ENCODE measurements at regions not wholly inside any gene's neighbourhood (a gene's known extent, or its start where the extent isn't known, plus 50 kb on each side); places are given as distances from the start of the nearest gene placed in this dataset.

- H3K79me2 ChIP-seq (ENCODE audit: insufficient read depth, low read length): no peaks in the 10 kb centered on the region
- H4K20me1 ChIP-seq (ENCODE audit: insufficient read depth): no peaks in the 10 kb centered on the region
- CTCF ChIA-PET: no interaction called here
- no peak for ATAC-seq
- no peaks in the 10 kb centered on the region for H3K27me3 ChIP-seq (ENCODE audit: insufficient read depth, low read length)
- intact Hi-C loops (cut with micrococcal nuclease): no loop called here
- POLR2A ChIA-PET: no interaction called here
- no peaks in the 10 kb centered on the region for H3K36me3 ChIP-seq (ENCODE audit: control insufficient read depth in 1 of 2, insufficient read depth in 2 of 2, low read length in 2 of 2)
- no peak overlapping the region for H3K9ac ChIP-seq (ENCODE audit: low read length)
- no peak overlapping the region for H3K4me2 ChIP-seq (ENCODE audit: low read length)
- no peak overlapping the region for H3K27ac ChIP-seq (ENCODE audit: low read depth, low read length)
- H3K9me2 ChIP-seq (ENCODE audit: insufficient read depth): no peaks in the 10 kb centered on the region
- H3K4me1 ChIP-seq (ENCODE audit: control insufficient read depth in 1 of 2, insufficient read depth in 2 of 2, low read length in 2 of 2): peaks cover 17 to 41% of the 10 kb centered on the region in 2 experiments
- BruUV-seq (replicated peaks): no TSS peak
- no peak for TF ChIP-seq TCF7L2 (IDR thresholded peaks at IDR 0.05; ENCODE audit: borderline replicate concordance, extremely low read depth, insufficient read depth, insufficient read length)
- no peak for TF ChIP-seq ELF1 (IDR thresholded peaks at IDR 0.05; ENCODE audit: borderline replicate concordance, low read depth)
- TF ChIP-seq CBX3 (IDR thresholded peaks at IDR 0.05; ENCODE audit: low read depth): no peak
- no peak for TF ChIP-seq EGR1 (IDR thresholded peaks at IDR 0.05; ENCODE audit: low read depth)
- no peak for TF ChIP-seq EZH2phosphoT487 (IDR thresholded peaks at IDR 0.05; ENCODE audit: borderline replicate concordance)
- no peak for TF ChIP-seq FOSL1 (IDR thresholded peaks at IDR 0.05; ENCODE audit: low read depth)
- no peak for TF ChIP-seq EZH2 (IDR thresholded peaks at IDR 0.05)
- TF ChIP-seq SP1 (IDR thresholded peaks at IDR 0.05; ENCODE audit: low read depth): no peak
- TF ChIP-seq POLR2A (IDR thresholded peaks at IDR 0.05; ENCODE audit: borderline replicate concordance, extremely low read depth, insufficient read depth, insufficient read length): no peak
- TF ChIP-seq ATF3 (IDR thresholded peaks at IDR 0.05): no peak
- TF ChIP-seq CTCF (IDR thresholded peaks at IDR 0.05 in 2 of 3, conservative IDR thresholded peaks at IDR 0.05 in 1 of 3; ENCODE audit: borderline replicate concordance in 1 of 3, insufficient read depth in 1 of 3, low read depth in 2 of 3, low read length in 2 of 3): no peak
- RAD21 ChIA-PET (ENCODE audit: low non-redundant PET in 1 of 2, low total read pairs in 2 of 2, uncharacterized antibody in 2 of 2, unreplicated experiment in 2 of 2): no interaction called here
- H2AFZ ChIP-seq (ENCODE audit: low read depth, low read length, poor library complexity, severe bottlenecking): peak overlapping the region; percentile 46
- H3K9me3 ChIP-seq (ENCODE audit: control insufficient read depth in 1 of 2, insufficient read depth in 1 of 2, low read depth in 1 of 2, low read length in 2 of 2): no peaks in the 10 kb centered on the region
- H3K4me3 ChIP-seq (replicated peaks in 1 of 2; ENCODE audit: low read depth in 1 of 2, low read length in 2 of 2): no peak overlapping the region
- no peak for DNase-seq (ENCODE audit: low read depth, low spot score)
Measured at GRCh38 chr7:131161103-131161502, 166.6 kb upstream of the MKLN1 start.
